Hematopoietic multipotent progenitor cell (in vitro differentiated cells): ENCODE measurements at regions not wholly inside any gene's neighbourhood (a gene's known extent, or its start where the extent isn't known, plus 50 kb on each side); places are given as distances from the start of the nearest gene placed in this dataset.
"Not testable (repeated sequence)": the region's sequence is repeated elsewhere in the genome, so short reads cannot be mapped to it uniquely, and the experiment has no call there.

Source experiments
- DNase-seq, 3 donors: peaks; one replicate each; pipeline ENCODE4 v3.0.0-alpha.2; 2011 to 2015; ENCODE audit warnings: low read depth in 2 of 3, low spot score in 2 of 3

DNA sequence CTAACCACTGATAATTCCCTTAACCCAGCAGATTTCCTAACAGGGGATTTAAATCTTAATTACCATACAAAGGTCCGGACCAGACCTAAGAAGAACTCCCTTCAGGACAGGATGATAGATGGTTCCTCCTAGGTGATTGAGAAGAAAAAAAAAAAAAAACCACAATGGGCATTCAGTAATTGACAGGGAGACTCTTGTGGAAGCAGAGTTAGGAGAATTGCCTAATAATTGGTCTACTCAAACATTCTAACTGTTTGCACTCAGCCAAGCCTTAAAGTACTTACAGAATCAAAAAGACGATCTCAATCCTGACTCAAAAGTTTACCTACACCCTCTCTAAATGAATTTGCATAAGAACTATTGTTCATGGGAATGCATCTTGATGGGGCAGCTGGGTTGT, 844.7 kb upstream of the ACVR2A start:
- DNase-seq: not testable (repeated sequence)

DNA sequence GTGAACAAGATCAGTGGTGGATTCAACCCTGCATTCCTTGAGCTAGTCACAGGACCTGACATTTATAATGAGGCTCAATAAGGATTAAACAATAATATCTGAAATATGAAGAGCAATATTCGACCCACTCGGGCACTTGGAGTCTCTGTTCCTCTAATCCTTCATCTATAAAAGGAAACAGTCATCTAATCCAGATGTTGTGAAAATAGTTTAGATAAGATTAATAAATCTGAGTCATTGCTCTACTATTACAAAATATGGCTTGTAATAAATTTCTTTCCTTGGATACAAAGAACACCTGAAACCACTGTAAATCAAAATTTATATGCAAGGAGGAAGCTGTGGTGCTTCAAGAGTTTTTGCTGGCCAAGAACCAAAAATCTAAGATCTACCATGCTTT, 846.9 kb upstream of the ACVR2A start:
- no peak for DNase-seq

DNA sequence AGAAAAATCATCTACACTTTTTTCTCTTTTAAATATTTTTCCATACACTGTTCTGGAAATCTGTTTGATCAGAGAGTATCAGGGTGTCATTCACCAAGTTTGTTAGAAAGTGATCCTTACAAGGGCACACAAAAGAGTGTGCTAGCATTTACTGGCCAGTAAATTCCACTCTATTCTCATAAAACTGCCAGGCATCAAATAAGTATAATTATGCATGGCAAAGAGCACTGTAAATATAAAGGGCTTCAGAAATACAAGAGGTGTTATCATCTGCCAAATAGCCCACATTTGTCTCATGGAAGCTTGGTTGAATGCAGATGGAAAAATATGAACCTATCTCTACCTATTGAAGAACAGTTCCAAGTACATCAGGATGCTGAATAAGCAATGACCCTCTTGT, 847.3 kb upstream of the ACVR2A start:
- no peak for DNase-seq

DNA sequence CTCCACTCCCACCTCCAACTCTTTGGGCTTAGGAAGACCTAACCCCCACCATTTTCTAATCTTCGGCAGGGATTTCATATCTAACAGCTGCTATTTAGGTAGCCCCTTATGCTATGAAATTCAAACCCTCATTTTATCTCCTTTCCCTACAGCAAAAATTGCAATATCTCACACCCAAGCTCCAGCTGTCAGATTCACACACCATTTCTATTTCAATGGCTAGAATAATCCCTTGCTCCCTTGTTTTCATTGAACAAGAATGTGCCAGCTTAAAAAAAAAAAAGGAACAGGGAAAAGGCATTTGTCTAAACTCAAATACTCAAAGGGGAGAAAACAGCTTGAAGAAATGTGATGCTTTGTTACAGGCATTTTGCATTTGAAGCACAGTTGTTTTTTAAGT, 850.6 kb upstream of the ACVR2A start:
- no peak for DNase-seq

DNA sequence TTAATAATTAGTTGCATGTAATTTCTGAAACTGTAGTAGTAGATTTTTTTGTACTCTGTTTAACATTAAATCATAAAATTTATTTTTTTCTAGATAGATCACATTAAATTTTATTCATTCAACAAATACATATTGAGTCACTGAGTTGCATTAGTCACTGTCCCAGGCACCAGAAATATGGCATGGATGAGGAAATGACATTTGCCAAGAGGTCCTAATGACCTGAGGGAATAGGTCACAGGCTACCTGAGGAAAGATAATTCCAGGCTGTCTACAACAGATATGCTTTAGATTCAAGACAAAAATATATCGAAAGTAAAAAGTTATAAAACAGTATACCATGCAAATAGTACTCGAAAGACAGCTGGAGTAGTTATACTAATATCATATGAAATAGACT, 852.4 kb upstream of the ACVR2A start:
- DNase-seq: no peak

DNA sequence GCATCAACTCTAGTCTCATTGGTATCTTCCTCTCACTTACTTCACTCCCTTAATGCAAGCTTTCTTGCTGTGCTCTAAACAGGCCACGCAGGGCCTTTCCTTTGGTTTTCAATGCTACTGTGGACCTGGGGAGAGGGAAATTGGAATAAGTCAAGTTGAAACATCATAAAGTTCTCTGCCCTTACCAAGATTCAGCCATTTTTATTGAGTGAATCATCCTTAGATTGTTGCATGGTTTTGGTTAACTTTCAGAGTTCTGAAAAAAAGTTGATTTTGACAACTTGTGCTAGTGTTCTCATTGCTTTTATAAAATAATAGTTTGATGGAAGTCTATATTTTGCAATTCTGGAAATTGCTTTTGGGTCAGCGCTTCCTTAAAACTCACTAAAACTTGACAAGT, 852.8 kb upstream of the ACVR2A start:
- DNase-seq: no peak

DNA sequence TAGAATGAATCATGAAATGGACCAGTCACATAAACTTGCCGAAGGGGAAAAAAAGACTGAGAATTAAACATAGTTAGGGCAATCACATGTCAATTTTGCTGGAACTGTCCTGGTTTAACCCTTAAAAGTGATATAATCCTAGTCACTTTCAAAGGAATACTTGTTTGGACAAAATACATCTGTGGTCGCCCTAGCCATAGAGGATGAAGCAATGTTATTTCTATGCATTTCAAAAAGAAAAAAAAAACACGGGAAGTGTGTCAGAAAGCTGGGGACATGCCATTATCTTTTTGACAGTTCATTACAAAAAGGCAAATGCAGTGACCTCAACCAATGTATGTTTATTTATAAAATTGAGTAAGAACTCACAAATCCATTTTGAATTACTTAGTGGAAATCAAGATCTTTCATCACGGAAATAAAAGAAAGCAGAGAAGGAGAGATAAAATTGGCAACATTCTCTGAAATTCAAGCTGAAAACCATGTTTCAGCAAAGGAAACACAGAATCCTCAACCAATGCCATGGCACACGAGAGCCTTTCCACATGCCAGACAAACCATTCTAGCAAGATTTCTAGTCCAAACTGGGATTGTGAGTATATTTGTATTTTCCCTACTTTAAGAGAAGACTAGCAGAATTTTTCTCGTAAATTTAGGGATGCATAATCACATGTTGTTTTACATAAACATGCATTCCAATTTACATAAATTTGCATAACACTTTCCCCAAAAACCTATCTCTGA, 854.3 kb upstream of the ACVR2A start:
- DNase-seq: no peak

DNA sequence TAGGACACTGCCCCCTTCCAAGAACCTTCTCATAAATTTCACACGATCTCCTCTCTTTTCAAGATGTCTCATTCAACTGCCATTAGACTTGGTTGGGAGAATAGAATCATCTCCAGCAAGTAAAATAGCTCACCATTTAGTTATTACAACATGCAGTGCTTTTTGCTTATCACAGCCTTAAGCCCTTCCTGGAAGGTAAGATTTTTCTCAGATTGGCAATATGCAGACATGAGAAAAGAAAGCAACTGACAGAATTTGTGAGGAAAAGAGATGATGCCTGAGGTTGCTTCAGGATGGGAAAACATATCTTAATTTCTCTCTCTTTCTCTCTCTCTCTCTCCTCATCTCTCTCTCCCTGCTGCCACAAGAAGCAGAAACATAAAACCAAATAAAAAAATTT, 855.1 kb upstream of the ACVR2A start:
- no peak for DNase-seq

DNA sequence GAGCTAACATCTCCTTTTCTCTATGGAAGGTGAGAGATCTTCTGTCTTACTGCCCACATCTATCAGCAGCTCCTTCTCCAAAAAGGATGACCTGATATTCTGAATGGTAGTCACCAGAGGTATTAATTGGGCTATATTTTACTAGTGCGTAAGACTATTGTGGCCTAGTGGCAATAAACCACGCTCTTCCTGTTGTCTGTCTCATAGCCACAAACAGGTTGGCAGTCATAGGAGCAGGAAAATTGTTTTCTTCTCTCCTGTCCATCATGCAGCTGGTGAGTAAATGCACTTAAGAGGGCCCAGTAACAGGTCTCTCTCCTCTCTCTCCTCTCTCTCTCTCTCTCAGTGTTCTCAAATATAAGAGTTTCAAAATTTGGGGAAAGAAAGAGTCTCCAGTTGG, 856.8 kb upstream of the ACVR2A start:
- no peak for DNase-seq

DNA sequence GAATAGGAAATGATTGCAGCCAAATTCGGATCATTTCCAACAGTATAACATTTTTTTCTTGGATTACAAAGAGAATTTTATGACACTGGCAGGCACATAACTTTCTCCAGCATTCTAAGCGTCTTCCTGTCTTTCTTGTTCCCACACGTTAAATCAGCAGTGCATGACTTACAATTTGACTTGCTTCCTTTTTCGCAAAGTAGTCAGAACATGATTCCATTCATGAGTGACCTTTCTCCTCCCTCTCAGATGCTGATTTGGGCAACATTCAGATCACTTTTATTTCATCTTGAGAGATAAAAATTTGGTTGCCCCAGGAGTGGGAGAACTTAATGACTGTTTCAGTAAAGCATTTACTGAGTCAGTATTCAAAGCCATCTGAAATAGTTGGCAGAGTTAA, 858.7 kb upstream of the ACVR2A start:
- DNase-seq: no peak

DNA sequence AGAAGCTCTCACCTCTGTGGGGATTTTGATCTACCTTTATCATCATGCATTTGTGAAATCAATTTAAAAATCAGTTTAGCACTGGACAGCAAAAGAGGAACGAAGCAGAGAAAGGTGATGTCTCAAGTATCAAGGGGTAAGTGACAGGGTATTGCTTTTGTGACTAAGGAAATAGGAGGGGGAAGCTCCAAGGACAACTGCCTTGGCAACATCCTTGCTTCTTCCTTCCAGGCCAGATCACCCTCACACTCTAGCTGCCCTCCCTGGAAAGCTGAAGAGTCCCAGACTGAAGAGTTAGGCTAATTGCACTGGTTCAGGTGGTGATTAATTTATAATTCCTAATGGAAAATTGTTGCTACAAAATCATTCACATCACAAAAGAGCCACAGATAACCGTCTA, 859.1 kb upstream of the ACVR2A start:
- DNase-seq: no peak

DNA sequence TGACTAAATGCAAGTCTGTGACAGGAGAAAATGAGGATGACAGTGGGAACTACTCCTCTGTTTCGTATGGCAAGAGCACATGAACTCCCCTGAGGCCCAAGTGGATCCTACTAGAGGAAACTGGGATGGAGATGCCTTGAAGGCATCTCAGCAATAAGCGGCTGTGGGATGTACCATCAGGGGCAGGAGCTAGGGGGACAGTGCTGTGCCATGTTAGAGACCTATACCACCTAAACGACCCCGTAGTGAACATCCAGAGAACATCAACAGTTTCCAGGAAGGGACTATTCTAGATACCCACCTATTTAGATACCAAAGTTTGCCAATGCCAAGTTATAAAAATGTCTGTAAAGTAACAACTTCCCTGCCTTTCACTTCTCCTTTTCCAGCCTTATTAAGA, 860.8 kb upstream of the ACVR2A start:
- no peak for DNase-seq

DNA sequence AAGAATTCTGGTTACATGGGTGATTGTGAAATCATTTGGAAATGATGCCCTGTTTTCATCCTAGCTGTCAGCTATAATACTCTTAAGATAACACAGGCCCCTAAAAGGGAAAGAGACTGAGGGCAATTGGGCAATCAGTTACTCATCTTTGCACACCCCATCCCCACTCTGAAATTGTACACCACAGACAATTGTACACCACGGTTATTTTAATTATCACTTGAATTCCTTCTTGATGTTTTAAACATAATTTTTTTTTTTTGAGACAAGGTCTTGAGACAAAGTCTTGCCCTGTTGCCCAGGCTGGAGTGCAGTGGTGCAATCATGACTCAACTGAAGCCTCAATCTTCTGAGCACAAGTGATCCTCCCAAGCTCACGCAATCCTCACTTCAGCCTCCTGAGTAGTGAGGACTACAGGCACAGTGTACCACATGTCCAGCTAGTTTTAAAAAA, 862.4 kb upstream of the ACVR2A start:
- no peak for DNase-seq

DNA sequence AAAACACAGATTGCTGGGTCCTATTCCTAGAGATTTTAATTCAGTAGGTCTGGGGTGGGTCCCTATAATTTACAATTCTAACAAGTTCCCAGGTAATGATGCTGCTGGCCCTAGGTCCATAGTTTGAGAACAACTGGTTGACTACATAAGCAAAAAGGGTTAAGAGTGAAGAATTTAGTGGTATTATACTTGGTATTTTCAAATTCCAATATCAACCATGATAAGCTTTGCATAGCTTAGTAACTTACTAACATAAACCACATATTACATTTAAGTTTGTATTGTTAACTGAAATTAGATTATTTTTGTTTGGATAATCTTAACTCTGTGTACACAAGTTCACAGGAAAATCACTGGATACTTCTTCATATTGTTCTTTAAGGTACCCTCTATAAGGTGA, 862.9 kb upstream of the ACVR2A start:
- no peak for DNase-seq

DNA sequence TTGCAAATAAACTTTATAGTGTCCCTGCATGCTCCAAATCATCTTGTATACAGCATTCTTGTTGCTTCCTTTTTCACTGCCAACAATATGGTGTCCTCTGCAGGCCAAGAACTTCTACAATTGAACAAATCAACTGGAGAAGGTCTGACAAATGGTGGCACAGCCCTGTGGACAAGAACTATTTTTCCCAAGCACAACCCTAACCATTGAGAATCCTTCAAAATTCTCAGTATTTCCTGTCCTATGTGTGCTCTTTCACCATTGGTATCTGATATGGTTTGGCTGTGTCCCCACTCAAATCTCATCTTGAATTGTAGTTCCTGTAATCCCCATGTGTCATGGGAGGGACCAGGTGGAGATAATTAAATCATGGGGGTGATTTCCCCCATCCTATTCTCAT, 865.1 kb upstream of the ACVR2A start:
- DNase-seq: no peak

DNA sequence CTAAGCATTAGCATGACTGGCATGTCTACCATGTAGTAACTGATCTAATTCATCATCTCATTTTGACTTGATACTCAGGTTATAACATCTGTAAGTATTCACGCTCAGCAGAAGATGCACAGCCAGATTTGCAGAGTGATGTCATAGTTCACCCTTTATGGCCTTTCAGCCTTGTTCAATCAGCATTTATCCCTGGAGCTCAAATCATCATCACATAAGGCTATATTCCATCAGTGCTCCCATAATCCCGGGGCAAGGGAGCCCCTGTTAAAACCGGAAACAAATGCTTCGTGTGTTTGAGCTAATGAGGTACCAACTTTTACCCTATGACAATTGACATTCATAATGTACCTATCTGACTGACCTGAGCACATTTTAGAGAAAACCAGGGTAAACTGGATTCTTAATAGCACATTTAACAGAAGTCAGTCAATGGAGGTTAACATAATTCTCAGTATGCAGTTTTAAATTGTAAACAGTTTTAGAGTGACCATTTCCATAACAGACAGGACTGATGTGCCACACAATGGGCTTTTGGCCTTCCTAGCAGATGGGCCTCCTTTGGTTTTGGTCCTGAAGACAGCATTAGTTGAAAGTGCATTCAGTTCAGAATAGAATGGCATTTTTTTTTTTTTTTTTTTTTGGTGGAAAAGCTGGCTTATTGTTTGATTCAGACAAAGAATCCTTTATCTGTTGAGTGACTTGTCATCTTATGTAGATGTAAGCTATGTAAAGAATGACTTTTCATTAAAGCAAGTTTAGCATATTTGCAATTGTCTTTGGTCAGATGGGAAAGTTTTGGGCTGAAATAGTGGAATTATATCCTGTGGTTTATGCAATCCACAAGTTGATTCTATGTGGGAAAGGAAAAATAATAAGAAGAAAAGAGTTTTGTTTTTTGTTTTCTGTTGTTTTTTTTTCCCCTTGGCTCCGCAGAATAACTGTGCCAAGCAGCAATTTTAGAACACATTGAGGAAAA, 866.0 kb upstream of the ACVR2A start:
- no peak for DNase-seq

DNA sequence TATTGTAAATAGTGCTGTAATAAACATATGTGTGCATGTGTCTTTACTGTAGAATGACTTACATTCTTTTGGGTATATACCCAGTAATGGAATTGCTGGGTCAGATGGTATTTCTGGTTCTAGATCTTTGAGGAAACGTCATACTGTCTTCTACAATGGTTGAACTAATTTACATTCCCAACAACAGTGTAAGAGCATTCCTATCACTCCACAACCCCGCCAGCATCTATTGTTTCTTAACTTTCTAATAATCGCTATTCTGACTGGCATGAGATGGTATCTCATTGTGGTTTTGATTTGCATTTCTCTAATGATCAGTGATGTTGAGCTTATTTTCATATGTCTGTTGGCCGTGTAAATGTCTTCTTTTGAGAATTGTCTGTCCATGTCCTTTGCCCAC, 873.8 kb upstream of the ACVR2A start:
- not testable (repeated sequence) for DNase-seq

DNA sequence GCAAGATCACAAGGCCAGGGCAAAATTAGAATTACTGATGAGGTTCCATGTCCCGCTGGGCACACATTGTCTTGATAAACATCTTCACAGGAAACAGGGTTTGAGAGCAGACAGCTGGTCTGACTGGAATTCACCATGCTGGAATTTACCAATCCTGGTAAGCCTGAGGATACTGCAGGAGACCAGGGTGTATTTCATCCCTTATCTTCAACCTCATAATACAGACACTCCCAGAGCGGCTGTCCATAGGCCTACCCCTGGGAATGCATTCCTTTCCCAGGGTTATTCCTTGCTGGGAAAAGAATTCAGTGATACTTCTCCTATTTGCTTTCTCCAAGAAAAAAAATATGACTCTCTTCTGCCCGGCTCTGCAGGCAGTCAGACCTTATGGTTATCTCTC, 875.1 kb upstream of the ACVR2A start:
- not testable (repeated sequence) for DNase-seq

DNA sequence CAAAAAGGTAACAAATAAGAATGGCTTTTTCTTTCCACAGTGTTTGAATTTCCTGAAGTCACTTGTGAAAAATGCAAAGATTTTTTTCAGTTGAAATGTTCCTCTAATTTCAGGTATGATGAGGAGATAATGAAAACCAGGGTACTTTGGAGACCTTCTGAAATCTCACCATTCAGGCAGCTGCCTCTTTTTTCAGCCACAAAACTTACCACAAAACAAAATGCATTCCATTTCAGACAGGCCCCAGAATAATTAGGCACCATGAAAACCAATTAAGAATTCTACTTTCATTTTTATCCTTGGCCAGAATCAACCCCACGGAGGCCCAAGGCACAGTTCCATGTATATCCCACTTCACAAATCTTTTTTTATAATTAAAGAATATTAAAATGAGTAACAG, 880.3 kb upstream of the ACVR2A start:
- no peak for DNase-seq

DNA sequence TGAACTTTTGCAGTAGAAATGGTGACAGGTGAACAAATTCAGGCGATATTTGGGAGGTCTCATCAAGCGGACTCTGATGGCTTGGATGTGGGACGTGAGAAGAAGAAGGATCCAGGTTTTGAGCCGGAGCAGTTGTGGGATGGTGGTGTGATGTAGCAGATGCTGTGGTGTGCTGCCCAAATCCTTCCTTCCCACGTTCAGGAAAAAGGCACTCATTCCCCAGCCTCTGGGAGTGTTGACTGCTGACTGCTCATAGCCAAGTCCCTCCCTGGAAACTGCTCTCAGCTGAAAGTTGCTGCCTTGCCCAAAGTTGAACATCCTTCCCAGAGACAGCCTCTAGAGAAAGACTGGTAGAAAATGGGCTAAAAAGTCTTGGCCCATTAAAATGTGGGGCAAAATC, 890.3 kb upstream of the ACVR2A start:
- no peak for DNase-seq

DNA sequence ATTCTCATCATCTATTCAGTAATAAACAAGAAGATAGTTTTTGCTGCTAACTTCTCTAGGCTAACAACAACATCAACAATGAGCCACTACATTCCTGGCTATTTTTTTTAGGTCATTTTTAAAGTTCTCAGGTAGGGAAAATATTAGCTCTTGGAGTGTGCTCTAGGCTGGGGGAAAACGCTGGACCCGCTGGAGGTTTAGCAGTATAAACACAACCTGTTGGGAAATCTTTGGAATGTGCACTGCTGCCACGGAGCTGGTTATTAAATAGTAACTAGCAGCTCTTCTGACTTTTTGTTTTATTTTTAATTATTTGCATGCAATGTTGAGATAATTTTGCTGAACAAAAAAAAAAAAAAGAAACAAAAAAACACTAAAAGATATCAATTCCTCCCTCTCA, 892.1 kb upstream of the ACVR2A start:
- DNase-seq: no peak

DNA sequence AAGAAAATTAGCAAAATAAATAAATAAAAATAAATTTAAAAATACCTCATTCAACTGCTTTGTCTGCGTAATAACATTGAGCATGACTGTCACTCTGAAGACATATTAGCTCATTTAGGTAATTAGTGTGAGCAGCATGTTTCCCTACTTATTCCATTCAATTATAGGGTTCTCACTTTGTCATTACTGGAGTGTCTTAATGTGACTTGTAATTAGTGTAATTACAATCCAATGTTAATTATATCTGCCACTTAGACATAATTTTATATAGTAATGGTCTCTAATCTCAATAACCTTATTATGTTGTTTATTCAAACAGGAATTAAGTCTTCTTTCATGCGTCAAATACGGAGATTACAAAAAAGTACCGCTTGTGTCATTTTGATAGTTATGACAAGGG, 893.9 kb upstream of the ACVR2A start:
- no peak for DNase-seq
